ENCODE measurements at regions not wholly inside any gene's neighbourhood (a gene's known extent, or its start where the extent isn't known, plus 50 kb on each side); places are given as distances from the start of the nearest gene placed in this dataset.
"Not testable (repeated sequence)": the region's sequence is repeated elsewhere in the genome, so short reads cannot be mapped to it uniquely, and the experiment has no call there.

DNA sequence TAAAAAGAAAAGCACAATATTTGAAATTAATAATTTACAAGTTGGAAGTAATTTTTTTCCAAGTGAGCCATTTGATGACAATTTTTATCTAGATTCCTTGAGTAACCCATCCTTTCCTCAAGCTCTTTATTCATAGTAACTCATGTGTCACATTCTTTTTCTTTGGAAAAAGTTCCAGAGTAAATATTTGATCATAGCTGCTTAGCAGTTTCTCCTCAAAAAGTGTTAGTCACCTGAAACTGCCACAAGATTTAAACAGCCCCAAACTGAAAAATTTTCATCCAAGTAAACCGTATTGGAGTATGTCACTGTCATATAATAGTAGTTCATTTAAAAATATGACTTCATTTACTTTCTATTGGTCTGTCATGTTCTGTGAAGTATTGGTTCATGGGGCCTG lies 94.6 kb upstream of the CASK start:
- in situ Hi-C loops (cut with MboI) = no loop called here
- TF ChIP-seq EZH2 (IDR thresholded peaks at IDR 0.05; ENCODE audit: insufficient read depth, poor library complexity, severe bottlenecking) (no peak), EZH2phosphoT487 (IDR thresholded peaks at IDR 0.05; ENCODE audit: insufficient read depth, low read depth) (no peak)
- H3K4me3 ChIP-seq = no peak overlapping the region
- no peak for DNase-seq
- 23 to 50% methylated on average over 1 of the region's 1 CpG for WGBS, 2 experiments (ENCODE audit: low coverage in 1 of 2, low lambda C conversion rate in 2 of 2, missing lambda C conversion rate in 2 of 2)
- H3F3A ChIP-seq (ENCODE audit: insufficient read depth) = no peaks in the 10 kb centered on the region
- H3K4me2 ChIP-seq (ENCODE audit: unreplicated experiment) = no peak overlapping the region
- no peaks in the 10 kb centered on the region for H3K9me2 ChIP-seq (ENCODE audit: insufficient read depth)
- H3K79me2 ChIP-seq (ENCODE audit: insufficient read depth) = no peaks in the 10 kb centered on the region
- H3K36me3 ChIP-seq (ENCODE audit: low read depth) = no peaks in the 10 kb centered on the region
- no peaks in the 10 kb centered on the region for H3K4me1 ChIP-seq (ENCODE audit: insufficient read depth)
- H2AFZ ChIP-seq = no peak overlapping the region
- H3K9me3 ChIP-seq (ENCODE audit: low read depth) = no peaks in the 10 kb centered on the region
- no peaks in the 10 kb centered on the region for H4K20me1 ChIP-seq (ENCODE audit: insufficient read depth)
- no peak overlapping the region for H3K9ac ChIP-seq
- H3K27me3 ChIP-seq (replicated peaks; ENCODE audit: insufficient read depth) = no peaks in the 10 kb centered on the region
- no peak overlapping the region for H3K27ac ChIP-seq

DNA sequence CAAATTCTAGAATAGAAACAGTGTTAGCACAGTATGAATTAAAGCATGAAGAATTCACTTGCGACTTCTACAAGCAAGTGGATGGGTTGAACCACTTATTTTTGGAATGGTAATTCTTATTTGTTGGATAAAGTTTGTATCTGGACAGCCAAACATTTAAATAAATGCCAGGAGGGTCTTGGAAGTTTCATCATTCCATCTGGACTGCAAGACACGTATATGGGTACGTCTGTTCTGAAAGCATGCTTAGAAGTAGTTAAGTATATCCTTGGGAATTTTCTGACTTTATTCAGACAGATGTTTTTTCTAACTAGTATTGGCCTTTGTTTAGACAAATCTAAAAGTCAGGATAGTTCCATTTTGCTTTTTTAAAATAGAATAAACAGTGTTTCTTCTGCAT lies 77.5 kb upstream of the CASK start:
- Histone ChIP-seq H3K4me1 (ENCODE audit: insufficient read depth) (no peaks in the 10 kb centered on the region), H3K36me3 (ENCODE audit: low read depth) (no peaks in the 10 kb centered on the region), H3K4me2 (ENCODE audit: unreplicated experiment) (no peak overlapping the region), H2AFZ (no peak overlapping the region), H3K9ac (no peak overlapping the region), H3K27ac (no peak overlapping the region), H4K20me1 (ENCODE audit: insufficient read depth) (no peaks in the 10 kb centered on the region), H3K9me3 (ENCODE audit: low read depth) (no peaks in the 10 kb centered on the region), H3K79me2 (ENCODE audit: insufficient read depth) (no peaks in the 10 kb centered on the region), H3K27me3 (replicated peaks; ENCODE audit: insufficient read depth) (no peaks in the 10 kb centered on the region), H3K4me3 (no peak overlapping the region), H3K9me2 (ENCODE audit: insufficient read depth) (no peaks in the 10 kb centered on the region), H3F3A (ENCODE audit: insufficient read depth) (no peaks in the 10 kb centered on the region)
- no peak for TF ChIP-seq EZH2 (IDR thresholded peaks at IDR 0.05; ENCODE audit: insufficient read depth, poor library complexity, severe bottlenecking)
- no peak for TF ChIP-seq EZH2phosphoT487 (IDR thresholded peaks at IDR 0.05; ENCODE audit: insufficient read depth, low read depth)
- WGBS, 2 experiments (ENCODE audit: low coverage in 1 of 2, low lambda C conversion rate in 2 of 2, missing lambda C conversion rate in 2 of 2) = 0 to 10% methylated on average over 3 of the region's 3 CpGs
- in situ Hi-C loops (cut with MboI) = no loop called here
- DNase-seq = no peak

DNA sequence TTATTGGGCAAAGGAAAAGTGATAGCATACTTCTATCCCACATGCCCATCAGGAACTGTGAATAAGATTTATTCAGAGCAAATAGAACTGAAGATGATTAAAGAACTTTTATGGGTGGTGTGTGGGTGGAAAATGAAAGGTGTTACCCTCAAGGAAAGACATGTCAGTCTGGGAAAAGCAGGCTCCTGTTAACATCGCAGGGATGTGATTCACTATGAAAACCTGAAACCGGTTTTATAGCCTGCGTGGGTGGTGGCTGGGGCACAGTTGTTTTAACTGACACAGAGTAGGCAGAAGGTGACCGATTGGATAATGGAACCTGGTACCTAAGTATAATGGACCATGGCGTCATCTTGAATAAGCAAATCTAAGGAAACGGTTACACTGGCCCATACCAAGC lies 61.3 kb upstream of the CASK start:
- no peak overlapping the region for H3K9ac ChIP-seq

DNA sequence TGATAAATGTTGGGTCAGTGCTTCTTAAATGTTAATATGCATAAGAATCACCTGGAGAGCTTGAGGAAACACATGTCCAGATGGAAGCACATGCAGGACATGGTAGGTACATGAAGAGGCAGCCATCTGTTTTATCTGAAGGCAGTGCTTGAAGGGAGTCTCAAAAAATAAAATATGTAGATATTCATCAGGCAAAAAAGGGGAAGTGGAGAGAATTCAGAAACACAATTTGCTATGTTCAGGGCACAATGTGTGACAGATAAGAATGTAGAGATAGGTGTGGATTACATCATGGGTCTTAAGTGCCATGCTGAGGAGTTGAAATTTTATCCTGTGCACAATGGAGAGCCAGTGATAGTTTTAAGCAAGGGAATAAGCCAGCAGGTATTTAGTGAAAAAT lies 59.6 kb upstream of the CASK start:
- H3K4me1 ChIP-seq (ENCODE audit: insufficient read depth) = no peaks in the 10 kb centered on the region
- no peaks in the 10 kb centered on the region for H3K9me2 ChIP-seq (ENCODE audit: insufficient read depth)
- H3K9me3 ChIP-seq (ENCODE audit: low read depth) = no peaks in the 10 kb centered on the region
- no peaks in the 10 kb centered on the region for H4K20me1 ChIP-seq (ENCODE audit: insufficient read depth)
- H3K79me2 ChIP-seq (ENCODE audit: insufficient read depth) = no peaks in the 10 kb centered on the region
- H3K27me3 ChIP-seq (replicated peaks; ENCODE audit: insufficient read depth) = no peaks in the 10 kb centered on the region
- in situ Hi-C loops (cut with MboI) = no loop called here
- H2AFZ ChIP-seq = no peak overlapping the region
- H3K9ac ChIP-seq = no peak overlapping the region
- no peaks in the 10 kb centered on the region for H3F3A ChIP-seq (ENCODE audit: insufficient read depth)
- H3K4me2 ChIP-seq (ENCODE audit: unreplicated experiment) = no peak overlapping the region
- no peak overlapping the region for H3K27ac ChIP-seq
- no peaks in the 10 kb centered on the region for H3K36me3 ChIP-seq (ENCODE audit: low read depth)
- no peak for DNase-seq
- H3K4me3 ChIP-seq = no peak overlapping the region
- no peak for TF ChIP-seq EZH2phosphoT487 (IDR thresholded peaks at IDR 0.05; ENCODE audit: insufficient read depth, low read depth)
- no peak for TF ChIP-seq EZH2 (IDR thresholded peaks at IDR 0.05; ENCODE audit: insufficient read depth, poor library complexity, severe bottlenecking)

More for the DNA sequence above, 61.3 kb upstream of the CASK start:
- Histone ChIP-seq H3K9me2 (ENCODE audit: insufficient read depth) (no peaks in the 10 kb centered on the region), H3K27me3 (replicated peaks; ENCODE audit: insufficient read depth) (no peaks in the 10 kb centered on the region), H3K4me3 (no peak overlapping the region), H3K4me2 (ENCODE audit: unreplicated experiment) (no peak overlapping the region), H3K36me3 (ENCODE audit: low read depth) (no peaks in the 10 kb centered on the region), H3K9me3 (ENCODE audit: low read depth) (no peaks in the 10 kb centered on the region), H4K20me1 (ENCODE audit: insufficient read depth) (no peaks in the 10 kb centered on the region), H3K79me2 (ENCODE audit: insufficient read depth) (no peaks in the 10 kb centered on the region), H3F3A (ENCODE audit: insufficient read depth) (no peaks in the 10 kb centered on the region), H2AFZ (no peak overlapping the region), H3K4me1 (ENCODE audit: insufficient read depth) (no peaks in the 10 kb centered on the region), H3K27ac (no peak overlapping the region)
- 54 to 66% methylated on average over 4 to 6 of the region's 6 CpGs for WGBS, 2 experiments (ENCODE audit: low coverage in 1 of 2, low lambda C conversion rate in 2 of 2, missing lambda C conversion rate in 2 of 2)
- peak; percentile 1 for DNase-seq
- in situ Hi-C loops (cut with MboI) = no loop called here
- no peak for TF ChIP-seq EZH2 (IDR thresholded peaks at IDR 0.05; ENCODE audit: insufficient read depth, poor library complexity, severe bottlenecking)
- no peak for TF ChIP-seq EZH2phosphoT487 (IDR thresholded peaks at IDR 0.05; ENCODE audit: insufficient read depth, low read depth)

DNA sequence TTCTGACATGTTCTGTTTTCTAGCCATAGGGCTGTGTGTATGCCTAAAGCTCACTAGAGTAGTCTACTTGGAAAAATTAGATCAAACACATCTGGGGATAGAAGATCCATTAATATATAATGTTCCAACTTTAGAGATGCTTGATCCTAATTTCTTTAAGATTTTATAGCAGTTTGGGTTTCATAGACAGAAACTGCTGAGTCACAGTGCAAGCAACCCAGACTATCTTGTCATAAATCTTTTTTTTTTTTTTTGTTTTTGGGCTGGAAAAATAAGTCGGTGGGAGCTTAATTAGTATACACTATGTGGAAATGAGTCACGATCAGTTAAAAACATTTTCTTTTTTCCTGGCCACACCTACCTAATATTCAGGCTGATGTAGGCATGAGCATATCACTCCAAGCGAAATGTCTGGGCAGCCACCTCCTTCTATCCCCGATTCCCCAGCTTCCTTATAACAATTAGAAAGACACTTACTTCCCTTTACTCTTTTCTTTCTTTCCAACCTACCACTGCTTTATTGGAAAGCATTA lies 58.2 kb upstream of the CASK start:
- no peaks in the 10 kb centered on the region for H3K9me2 ChIP-seq (ENCODE audit: insufficient read depth)
- in situ Hi-C loops (cut with MboI) = no loop called here
- no peak overlapping the region for H3K4me2 ChIP-seq (ENCODE audit: unreplicated experiment)
- no peak overlapping the region for H3K4me3 ChIP-seq
- no peaks in the 10 kb centered on the region for H3F3A ChIP-seq (ENCODE audit: insufficient read depth)
- no peak overlapping the region for H3K9ac ChIP-seq
- H3K4me1 ChIP-seq (ENCODE audit: insufficient read depth) = no peaks in the 10 kb centered on the region
- no peak for DNase-seq
- no peaks in the 10 kb centered on the region for H3K27me3 ChIP-seq (replicated peaks; ENCODE audit: insufficient read depth)
- WGBS, 2 experiments (ENCODE audit: low coverage in 1 of 2, low lambda C conversion rate in 2 of 2, missing lambda C conversion rate in 2 of 2) = 51 to 83% methylated on average over 3 to 4 of the region's 4 CpGs
- H3K79me2 ChIP-seq (ENCODE audit: insufficient read depth) = no peaks in the 10 kb centered on the region
- H2AFZ ChIP-seq = no peak overlapping the region
- H4K20me1 ChIP-seq (ENCODE audit: insufficient read depth) = no peaks in the 10 kb centered on the region
- H3K9me3 ChIP-seq (ENCODE audit: low read depth) = no peaks in the 10 kb centered on the region
- H3K36me3 ChIP-seq (ENCODE audit: low read depth) = no peaks in the 10 kb centered on the region
- no peak overlapping the region for H3K27ac ChIP-seq
- no peak for TF ChIP-seq EZH2 (IDR thresholded peaks at IDR 0.05; ENCODE audit: insufficient read depth, poor library complexity, severe bottlenecking)
- no peak for TF ChIP-seq EZH2phosphoT487 (IDR thresholded peaks at IDR 0.05; ENCODE audit: insufficient read depth, low read depth)

DNA sequence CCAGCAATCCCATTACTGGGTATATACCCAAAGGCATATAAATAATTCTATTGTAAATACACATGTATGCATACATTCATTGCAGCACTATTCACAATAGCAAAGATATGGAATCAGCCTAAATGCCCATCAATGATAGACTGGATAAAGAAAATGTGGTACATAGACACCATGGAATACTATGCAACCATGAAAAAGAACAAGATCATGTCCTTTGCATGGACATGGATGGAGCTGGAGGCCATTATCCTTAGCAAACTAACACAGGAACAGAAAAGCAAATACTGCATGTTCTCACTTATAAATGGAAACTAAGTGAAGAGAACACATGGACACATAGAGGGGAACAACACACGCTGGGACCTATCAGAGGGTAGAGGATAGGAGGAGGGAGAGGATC lies 51.3 kb upstream of the CASK start:
- H3K9me2 ChIP-seq (ENCODE audit: insufficient read depth); H3K27me3 ChIP-seq (replicated peaks; ENCODE audit: insufficient read depth); H3K79me2 ChIP-seq (ENCODE audit: insufficient read depth); in situ Hi-C loops (cut with MboI); H3K4me2 ChIP-seq (ENCODE audit: unreplicated experiment); H2AFZ ChIP-seq; H3K9ac ChIP-seq; H3K27ac ChIP-seq; DNase-seq; H3K4me1 ChIP-seq (ENCODE audit: insufficient read depth); H3F3A ChIP-seq (ENCODE audit: insufficient read depth); H3K9me3 ChIP-seq (ENCODE audit: low read depth); H4K20me1 ChIP-seq (ENCODE audit: insufficient read depth); H3K36me3 ChIP-seq (ENCODE audit: low read depth); H3K4me3 ChIP-seq: not testable (repeated sequence)
- 88 to 100% methylated on average over 1 of the region's 1 CpG for WGBS, 2 experiments (ENCODE audit: low coverage in 1 of 2, low lambda C conversion rate in 2 of 2, missing lambda C conversion rate in 2 of 2)

Measured in GM23248 (cell line).